H1 (cell line): ENCODE measurements at regions not wholly inside any gene's neighbourhood (a gene's known extent, or its start where the extent isn't known, plus 50 kb on each side); places are given as distances from the start of the nearest gene placed in this dataset.

Experiments used
- CTCF ChIP-seq, 3 experiments: IDR thresholded peaks; 1 replicate in 2 of 3; 2 replicates in 1 of 3; pipeline versions ENCODE4 v1.5.1 to v1.6.1; 2011; ENCODE audit warnings: low read length in 3 of 3, mild to moderate bottlenecking in 3 of 3, inconsistent platforms in 2 of 3, low read depth in 1 of 3, moderate library complexity in 1 of 3; ENCODE audit not compliant: insufficient read depth in 1 of 3; ENCODE audit errors: control extremely low read depth in 1 of 3
- POLR2A ChIP-seq, 2 experiments: IDR thresholded peaks; 1 replicate in 1 of 2; 2 replicates in 1 of 2; pipeline ENCODE4 v1.6.1; 2011; ENCODE audit warnings: low read depth in 2 of 2, low read length in 2 of 2, mild to moderate bottlenecking in 2 of 2; ENCODE audit errors: control extremely low read depth in 1 of 2

GRCh38 chr6:105744815-105745214 is 341.3 kb upstream of the PRDM1 start:
- TF ChIP-seq POLR2A (IDR thresholded peaks at IDR 0.05; ENCODE audit: control extremely low read depth in 1 of 2, low read depth in 2 of 2, low read length in 2 of 2) (no peak), CTCF (IDR thresholded peaks at IDR 0.05; ENCODE audit: control extremely low read depth in 1 of 3, insufficient read depth in 1 of 3, low read depth in 1 of 3, low read length in 3 of 3) (no peak)
